GM18868 (cell line): ENCODE measurements at regions not wholly inside any gene's neighbourhood (a gene's known extent, or its start where the extent isn't known, plus 50 kb on each side); places are given as distances from the start of the nearest gene placed in this dataset.

Experiments
- ATAC-seq: cut with Tn5 transposase; IDR thresholded peaks from one replicate; pipeline ENCODE4 v1.9.1; 2021; ENCODE audit warnings: mild to moderate bottlenecking, moderate library complexity; ENCODE audit not compliant: unreplicated experiment

GRCh38 chr2:7829241-7829640, 852.6 kb upstream of the ID2 start:
- no peak for ATAC-seq

GRCh38 chr2:7830616-7831015, 851.2 kb upstream of the ID2 start:
- no peak for ATAC-seq

- no peak for ATAC-seq
Measured at GRCh38 chr2:7835151-7835550, 846.7 kb upstream of the ID2 start.

DNA sequence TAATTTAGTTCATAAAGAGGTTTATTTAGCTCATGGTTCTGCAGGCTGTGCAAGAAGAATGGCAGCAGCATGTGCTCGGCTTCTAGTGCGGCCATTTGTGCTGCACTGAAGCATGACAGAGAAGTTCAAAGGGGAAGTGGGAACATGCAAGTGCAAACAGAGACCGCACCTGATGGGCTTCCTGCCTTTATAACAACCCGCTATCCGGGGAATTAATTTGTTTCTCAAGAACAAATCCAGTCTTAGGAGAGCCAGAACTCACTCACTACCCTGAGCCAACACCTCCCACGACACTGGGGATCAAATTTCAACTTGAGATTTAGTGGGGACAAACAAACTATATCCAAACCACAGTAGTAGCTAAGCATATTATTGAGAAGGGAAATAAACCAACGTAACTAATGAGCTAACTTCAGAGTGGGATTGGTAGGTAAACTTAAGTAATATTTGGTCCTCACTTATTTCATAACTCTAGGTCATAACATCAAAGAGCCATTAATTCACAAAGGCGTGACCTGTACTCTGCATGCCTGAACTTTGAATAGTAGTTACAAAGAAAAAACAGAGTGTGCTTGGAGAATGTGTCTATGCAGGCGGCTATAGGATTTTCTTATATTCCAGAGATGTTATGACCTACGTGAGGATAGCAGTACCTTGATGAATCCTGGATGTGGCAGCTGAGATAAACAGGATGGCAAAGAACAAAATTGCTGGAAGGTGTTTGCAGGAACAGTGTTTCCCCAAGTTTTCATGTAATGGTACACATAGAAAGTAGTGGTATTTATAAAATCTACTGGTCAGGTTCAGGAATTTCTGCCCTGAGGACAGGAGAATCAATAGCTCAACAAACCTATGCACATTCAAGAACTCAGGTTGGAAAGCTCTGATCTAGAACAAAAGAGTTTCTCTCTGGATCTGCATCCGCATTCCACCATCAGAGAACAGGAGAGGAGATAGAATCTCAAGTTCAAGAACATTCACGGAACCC, 845.9 kb upstream of the ID2 start:
- peak; percentile 96 for ATAC-seq

GRCh38 chr2:7837237-7837760, 844.6 kb upstream of the ID2 start:
- ATAC-seq, result no peak

DNA sequence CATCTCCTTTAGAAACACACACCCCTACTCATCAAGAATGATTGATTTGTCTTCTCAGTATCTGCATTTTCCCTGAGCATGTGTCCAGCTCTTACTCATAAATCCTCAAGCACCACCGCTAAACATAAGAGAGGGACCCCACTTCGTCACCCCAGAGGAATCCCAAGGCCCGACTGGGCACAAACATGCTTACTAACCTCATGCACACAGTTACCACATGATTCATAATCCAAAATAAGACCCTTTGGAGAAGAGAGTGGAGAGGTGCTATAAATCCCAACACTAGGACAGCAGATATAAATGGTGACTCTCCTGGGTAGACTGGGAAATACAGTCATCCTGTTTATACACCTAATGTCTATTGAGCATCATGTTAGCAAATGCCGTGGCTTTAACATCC, 843.2 kb upstream of the ID2 start:
- ATAC-seq, result no peak

GRCh38 chr2:7840651-7841380, 841.0 kb upstream of the ID2 start:
- ATAC-seq, result no peak

DNA sequence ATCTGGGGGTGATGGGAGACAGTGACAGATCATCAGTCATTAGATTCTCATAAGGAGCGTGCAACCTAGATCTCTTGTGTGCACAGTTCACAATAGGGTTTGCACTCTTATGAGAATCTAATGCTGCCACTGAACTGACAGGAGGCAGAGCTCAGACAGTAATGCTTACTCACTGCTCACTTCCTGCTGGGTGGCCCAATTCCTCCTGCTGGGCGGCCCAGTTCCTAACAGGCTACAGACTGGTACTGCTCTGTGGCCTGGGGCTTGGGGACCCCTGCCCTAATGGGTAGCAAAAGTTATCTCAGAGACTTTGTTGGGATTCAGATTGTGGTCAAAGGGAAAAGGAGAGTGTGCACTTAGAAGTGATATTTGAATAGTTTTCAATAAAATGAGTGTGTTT, 840.1 kb upstream of the ID2 start:
- no peak for ATAC-seq

DNA sequence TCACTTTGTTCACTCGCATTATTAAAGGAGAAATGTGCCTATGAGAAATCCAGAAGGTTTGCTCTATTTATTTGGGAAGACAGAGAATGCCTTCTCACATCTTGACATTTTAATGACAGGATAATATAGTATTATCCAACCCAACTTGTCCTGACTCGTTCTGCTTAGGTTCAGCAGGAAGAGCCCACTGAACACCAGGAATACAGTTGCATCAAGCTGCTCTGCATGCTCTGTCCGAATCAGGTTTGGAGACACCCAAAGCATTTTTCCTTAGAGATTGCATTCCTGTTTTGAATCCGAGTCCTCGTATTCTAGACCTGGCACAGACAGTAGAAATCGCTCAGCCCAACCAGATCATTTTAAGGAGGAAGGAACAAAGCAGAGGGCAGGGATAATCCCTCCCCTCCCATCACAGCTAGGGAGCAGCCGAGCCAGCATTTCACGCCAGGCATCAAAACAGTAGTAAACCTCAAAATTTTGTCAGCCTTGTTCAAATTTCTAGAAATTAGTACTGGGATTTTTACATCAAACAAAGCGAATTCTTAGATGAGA, 837.4 kb upstream of the ID2 start:
- ATAC-seq, result no peak

DNA sequence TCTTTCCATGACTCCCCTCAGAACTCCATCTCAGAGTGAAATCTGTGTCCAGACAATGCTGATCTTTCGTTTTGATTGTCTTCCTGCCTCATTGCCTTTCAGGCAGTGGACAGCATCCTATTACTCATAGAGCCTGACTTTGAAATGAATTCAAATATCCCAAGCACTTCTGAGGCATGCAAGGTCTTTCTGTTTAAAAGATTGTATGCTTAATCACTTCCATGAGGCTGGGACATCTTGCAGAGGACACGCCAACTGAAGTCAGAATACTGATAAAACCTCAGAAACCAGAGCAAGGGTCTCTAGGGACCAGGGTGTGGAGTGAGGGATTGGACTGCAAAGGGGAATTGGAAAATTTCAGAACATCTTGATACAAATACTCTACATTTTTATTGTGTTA, 836.5 kb upstream of the ID2 start:
- ATAC-seq, result no peak

DNA sequence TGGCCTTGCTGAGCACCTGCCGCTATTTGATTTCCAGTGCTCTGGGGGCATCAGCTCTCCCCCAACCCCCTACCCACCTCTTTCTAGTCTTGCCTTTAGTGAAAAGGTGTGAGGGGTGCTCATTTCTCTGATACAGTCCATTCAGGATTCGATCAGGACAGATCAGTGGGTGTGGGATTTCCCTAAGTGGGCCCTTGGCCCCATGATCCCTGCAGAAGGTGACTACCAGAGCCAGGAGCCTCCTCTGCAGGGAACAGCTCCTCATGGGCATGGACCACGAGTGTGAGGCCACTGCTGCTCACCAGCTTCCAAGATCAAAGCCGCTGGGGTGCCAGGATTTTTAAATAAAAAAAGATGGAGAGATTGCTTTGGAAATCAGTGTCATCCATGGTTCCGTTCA, 835.2 kb upstream of the ID2 start:
- no peak for ATAC-seq

DNA sequence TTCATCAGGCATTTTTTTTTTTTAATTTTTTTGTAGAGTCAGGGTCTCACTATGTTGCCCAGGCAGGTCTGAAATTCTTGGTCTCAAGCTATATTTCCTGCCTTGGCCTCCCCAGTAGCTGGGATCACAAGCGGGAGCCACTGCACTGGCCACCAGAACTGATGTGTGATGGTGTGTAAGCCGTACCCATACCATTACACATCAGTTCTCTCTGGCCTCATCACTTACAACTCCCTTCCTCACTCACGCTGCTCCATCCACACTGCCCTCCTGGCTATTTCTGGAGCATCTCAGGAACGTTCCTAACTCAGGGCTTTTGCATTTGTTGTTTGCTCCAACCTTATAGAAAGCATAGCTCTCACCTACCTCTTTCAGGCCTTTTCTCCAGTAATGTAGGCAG, 834.5 kb upstream of the ID2 start:
- no peak for ATAC-seq

- ATAC-seq, result no peak
Measured at GRCh38 chr2:7849027-7849426, 832.8 kb upstream of the ID2 start.

DNA sequence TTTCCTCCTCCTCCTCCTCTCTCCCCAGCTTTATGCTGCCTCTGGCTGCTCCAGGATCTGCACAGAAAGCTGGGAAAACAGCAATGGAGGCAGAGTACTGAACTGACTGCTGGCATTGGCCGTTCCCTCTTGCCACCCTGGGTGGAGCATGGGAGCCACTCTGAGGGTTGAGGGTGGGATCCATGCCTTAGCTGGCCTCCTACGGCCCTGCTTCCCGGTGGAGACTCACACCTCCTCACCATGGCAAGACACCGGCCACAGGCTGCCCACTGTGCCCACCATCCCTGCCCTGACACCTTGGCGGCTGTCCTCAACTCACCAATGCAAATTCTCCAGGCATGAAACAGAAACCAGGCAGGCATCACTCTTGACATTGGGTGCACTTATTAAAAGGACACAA, 832.3 kb upstream of the ID2 start:
- ATAC-seq, result no peak

- ATAC-seq, result no peak
Measured at GRCh38 chr2:7852546-7852945, 829.3 kb upstream of the ID2 start.

DNA sequence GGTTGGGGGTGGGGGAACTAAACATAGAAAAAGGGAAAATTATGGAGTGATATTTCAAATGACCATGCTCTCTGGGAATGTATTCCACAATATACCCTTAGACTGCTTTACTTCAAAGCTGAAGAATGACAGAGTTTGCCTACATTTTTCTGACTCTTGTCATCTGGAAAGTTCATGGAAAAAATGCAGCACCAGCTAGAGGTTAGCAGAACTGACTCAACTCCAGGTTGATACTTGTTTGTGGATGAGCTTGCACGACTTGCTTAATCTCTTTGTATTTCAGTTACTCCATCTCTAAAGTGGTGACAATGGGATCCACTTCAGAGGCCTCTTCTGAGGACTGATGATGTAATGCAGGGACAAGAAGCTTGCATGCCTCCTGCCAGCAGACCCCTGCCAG, 824.0 kb upstream of the ID2 start:
- ATAC-seq, result no peak

GRCh38 chr2:7858624-7859023, 823.2 kb upstream of the ID2 start:
- ATAC-seq, result no peak

DNA sequence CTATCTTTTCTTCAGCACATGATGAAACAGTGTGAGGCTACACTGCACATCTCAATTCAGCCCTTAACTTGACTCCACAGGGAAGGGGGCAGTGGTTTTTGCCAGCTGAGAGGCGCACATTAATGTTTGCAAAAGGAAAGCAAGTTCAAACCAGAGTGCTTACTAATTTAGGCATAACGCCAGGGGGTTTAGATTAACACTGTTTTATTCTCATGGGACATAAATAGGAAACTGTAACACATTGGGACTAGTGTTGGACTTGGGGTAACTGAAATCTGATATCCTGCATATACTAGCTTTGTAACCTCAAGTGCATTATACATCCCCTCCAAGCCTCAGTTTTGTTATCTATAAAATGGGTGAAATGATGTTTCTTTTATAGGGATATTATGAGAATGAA, 821.2 kb upstream of the ID2 start:
- ATAC-seq, result no peak

DNA sequence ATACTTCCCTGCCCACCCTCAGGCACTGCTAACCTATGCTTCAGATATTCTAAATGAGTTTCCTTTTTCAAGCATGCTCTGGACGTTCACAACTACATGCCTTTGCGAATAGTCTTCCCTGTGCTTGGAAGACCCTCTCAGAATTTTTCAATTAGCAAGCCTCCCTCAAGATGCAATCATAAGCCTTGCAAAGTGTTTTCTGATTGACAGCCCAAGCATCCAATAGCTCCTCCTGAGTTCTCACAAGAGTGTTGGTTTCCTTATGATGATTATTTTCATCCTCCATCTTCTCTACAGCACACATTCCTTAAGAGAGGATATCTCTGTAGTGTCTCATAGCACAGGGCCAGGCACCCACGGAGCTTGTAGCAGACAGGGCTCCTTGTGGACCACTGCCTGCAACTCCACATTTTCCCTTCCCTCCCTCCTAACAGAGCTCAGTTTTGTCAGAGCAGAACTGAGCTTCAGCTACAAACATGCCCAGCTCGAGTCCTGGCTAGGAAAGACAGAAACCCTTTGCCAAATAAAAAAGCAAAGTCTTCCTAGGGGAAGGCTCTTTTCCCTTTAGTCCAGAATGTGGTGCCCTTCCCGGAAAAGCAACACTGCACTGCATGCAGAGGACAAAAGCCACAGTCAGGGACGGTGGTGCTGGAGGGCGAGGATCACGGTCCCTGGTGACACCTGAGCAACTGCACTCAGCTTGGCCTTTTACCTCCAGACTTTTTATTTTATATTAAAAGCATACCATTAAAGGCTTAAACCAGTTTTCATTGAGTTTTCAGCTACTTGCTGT, 819.8 kb upstream of the ID2 start:
- ATAC-seq, result no peak

- no peak for ATAC-seq
Measured at GRCh38 chr2:7866104-7866503, 815.8 kb upstream of the ID2 start.

DNA sequence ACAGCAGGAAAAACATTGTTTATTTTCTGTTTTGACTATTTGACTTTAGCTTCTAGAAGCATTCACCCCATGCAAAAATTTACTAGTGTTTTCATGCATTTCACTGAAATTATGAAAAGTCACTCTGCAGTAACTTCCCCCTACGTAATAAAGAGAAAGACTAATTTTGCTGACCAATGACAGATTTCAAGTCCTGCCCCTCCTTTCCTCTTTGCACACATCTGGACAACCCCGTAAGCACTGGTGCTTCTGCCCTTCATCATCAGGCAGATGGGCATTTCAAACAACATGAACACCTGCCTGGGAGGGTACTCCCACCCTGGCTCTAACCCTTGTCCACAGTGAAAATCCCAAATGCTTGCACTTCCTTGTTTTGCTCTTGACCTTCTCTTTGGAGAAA, 815.0 kb upstream of the ID2 start:
- ATAC-seq, result no peak
